ENCODE measurements at regions not wholly inside any gene's neighbourhood (a gene's known extent, or its start where the extent isn't known, plus 50 kb on each side); places are given as distances from the start of the nearest gene placed in this dataset.

GRCh38 chr1:192522673-192523072 is 52.9 kb upstream of the RGS1 start:
- no peaks in the 10 kb centered on the region for H3K36me3 ChIP-seq (ENCODE audit: control insufficient read depth, insufficient read depth, low read length)
- no peak for TF ChIP-seq CTCF (IDR thresholded peaks at IDR 0.05; ENCODE audit: insufficient read depth, low read depth, low read length)
- DNase-seq (ENCODE audit: low read depth): no peak
- POLR2A ChIA-PET: no interaction called here
- no peaks in the 10 kb centered on the region for H3K27me3 ChIP-seq (ENCODE audit: control insufficient read depth, insufficient read depth, low read length)
- CTCF ChIA-PET: interaction anchor here (1.1 kb wide), 1 partner anchor 16 kb away, joined by 3 read pairs; no protein-coding TSS in a partner anchor
- H3K4me3 ChIP-seq (ENCODE audit: low read depth, low read length): no peak overlapping the region

- POLR2A ChIA-PET: interaction anchor here (0.7 kb wide), 1 partner anchor 17 kb away, joined by 3 read pairs; no protein-coding TSS in a partner anchor
- DNase-seq (ENCODE audit: low read depth): no peak
- Histone ChIP-seq H3K4me3 (ENCODE audit: low read depth, low read length) (no peak overlapping the region), H3K36me3 (ENCODE audit: control insufficient read depth, insufficient read depth, low read length) (no peaks in the 10 kb centered on the region), H3K27me3 (ENCODE audit: control insufficient read depth, insufficient read depth, low read length) (no peaks in the 10 kb centered on the region)
- TF ChIP-seq CTCF (IDR thresholded peaks at IDR 0.05; ENCODE audit: insufficient read depth, low read depth, low read length): no peak
- CTCF ChIA-PET: no interaction called here
These were observed 51.4 kb upstream of the RGS1 start for GRCh38 chr1:192524223-192524622.

All from BJ (cell line).